GM19025 (cell line): ENCODE measurements at regions not wholly inside any gene's neighbourhood (a gene's known extent, or its start where the extent isn't known, plus 50 kb on each side); places are given as distances from the start of the nearest gene placed in this dataset.
"Not testable (repeated sequence)": the region's sequence is repeated elsewhere in the genome, so short reads cannot be mapped to it uniquely, and the experiment has no call there.

Experiments
- ATAC-seq: cut with Tn5 transposase; IDR thresholded peaks from one replicate; pipeline ENCODE4 v1.9.1; 2021; ENCODE audit warnings: mild to moderate bottlenecking, low read depth, moderate library complexity; ENCODE audit not compliant: unreplicated experiment

DNA sequence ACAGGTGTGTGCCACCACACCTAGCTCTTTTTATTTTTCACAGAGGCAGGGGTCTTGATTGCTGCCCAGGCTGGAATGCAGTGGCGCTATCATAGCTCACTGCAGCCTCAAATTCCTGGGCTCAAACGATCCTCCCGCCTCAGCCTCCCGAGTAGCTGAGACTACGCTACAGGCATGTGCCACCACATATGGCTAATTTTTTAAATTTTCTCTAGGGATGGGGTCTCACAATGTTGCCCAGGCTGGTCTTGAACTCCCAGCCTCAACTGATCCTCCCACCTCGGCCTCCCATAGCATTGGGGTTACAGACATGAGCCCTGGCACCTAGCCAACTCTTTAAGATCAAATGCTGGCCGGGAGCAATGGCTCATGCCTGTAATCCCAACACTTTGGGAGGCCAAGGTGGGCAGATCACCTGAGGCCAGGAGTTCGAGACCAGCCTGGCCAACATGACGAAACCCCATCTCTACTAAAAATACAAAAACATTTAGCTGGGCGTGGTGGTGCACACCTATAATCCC is 50.6 kb upstream of the MYL10 start:
- not testable (repeated sequence) for ATAC-seq

DNA sequence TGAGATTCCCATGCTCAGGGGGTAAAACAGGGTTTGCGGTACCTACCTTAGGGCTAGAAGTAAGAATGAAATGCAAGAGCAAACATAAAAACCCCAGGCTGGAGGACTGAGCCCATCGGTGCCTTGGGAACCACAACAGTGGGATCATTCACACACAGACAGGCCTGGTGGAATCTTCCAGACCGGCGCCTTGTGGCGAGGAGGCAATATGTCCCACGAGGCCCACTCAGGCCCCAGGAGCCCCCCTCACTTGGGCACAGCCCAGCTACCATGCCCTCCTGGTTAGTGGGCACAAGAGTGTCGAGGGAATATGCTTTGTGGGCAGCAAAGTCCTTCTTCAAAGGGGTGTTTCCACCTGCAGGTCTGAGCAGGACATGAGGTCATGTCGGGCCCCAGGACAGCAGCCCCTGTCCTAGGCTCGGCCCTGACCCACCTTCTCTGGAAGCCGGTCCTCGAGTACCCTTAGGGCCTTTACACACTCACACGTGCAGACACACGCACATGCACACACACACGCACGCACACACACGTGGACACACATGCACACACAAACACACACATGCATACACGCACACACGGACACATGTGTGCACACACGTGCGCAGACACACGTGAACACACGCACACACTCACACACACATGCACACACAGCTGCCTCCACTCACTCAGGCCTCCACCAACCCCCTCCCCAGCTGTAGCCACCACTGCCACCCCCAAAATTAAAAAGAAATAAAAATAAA is 51.5 kb upstream of the MYL10 start:
- ATAC-seq = no peak

DNA sequence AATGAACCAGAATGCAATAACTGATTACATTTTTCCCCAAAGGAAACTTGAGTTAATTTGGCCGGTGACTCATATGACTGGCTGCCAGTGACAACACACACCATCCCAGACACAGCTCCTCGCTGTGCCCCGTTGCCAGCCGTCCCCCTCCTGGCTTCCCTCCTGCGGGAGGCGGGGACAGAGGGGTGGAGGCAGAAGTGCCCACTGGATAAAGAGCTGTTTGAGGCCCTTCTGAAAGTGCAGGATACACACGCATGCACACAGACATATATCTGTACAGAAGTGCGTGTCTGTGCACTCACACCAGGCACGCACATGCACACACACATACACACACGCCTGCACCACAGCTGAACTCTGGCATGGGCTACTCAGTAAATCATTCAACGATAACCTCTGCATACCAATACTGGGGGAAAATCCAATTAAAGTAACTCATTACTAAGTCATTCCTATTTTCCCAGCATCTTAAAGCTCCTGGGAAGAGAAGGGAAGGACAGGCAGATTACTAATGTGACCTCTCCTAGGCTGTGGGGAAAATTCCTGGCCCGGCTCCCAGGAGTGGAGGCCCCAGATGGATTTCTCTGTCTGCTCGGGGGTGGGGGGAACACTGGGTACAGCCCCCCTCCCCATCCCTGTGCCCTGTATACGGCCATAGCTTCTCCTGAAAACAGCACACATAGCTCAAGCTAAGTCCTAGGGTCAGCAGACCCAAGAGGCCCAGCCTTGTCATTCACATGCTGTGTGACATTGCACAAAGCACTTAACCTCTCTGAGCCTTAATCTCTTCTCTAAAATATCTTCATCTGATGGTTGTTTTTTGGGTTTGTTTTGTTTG is 52.3 kb upstream of the MYL10 start:
- ATAC-seq = no peak

DNA sequence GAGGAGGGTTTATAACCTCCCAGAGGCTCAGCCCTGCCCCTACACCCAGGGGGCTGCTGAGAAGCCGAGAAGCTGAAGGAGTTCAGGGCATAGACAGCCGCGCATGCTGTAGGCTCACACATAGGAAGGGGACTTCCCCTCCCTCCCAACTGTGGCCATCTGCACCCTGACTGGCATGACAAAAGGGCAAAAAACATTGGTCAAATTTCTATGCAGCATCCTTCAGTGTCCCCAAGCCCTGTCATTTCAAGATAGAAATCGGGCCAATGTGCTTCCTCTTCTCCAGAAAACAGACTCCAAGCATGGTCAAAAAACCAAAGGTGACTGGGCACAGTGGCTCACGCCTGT is 55.9 kb upstream of the MYL10 start:
- no peak for ATAC-seq

DNA sequence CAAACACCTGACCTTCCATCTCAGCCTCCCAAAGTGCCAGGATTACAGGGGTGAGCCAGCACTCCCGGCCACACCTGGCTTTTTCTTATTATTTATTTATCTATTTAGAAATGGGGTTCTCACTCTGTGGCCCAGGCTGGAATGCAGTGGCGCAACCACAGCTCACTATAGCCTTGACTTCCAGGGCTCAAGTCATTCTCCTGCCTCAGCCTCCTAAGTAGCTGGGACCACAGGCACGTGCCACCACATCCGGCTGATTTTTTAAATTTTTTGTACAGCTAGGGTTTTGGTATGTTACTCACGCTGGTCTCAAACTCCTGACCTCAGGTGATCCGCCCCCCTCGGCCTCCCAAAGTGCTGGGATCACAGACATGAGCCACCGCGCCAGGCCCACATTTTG is 56.9 kb upstream of the MYL10 start:
- ATAC-seq = no peak

DNA sequence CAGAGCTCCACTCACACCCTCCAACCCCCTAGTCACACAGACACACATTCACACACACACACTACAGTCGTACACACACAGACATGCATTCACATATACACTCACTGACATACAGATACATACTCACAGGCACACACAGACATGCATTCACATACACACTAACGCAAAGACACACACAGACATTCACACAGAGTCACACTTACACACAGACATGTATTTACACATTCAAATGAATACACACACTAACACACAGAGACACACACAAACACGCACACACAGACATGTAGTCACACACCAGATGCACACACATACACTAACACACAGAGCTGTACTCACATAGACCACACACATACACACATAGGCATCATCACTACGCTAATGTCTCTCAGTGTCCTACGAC is 58.0 kb upstream of the MYL10 start:
- no peak for ATAC-seq

DNA sequence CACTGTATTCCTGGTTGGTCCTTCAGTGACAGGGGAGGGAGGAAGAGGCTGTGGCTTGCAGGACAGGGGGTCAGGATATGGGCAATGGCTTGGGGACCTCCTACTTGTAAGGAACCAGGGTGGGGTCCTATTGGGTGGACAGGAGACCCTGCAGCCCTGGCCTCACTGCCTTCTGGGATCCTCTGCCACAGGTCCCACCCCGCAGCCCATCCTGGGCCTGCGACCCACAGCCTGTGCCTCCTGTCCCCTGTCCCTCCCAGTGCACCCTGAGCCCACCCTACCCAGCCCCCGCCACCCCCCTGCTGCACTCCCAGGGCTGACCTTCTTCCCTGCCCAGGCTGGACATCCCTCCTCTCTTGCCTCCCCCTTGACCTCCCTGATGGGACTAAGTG is 58.7 kb upstream of the MYL10 start:
- no peak for ATAC-seq

DNA sequence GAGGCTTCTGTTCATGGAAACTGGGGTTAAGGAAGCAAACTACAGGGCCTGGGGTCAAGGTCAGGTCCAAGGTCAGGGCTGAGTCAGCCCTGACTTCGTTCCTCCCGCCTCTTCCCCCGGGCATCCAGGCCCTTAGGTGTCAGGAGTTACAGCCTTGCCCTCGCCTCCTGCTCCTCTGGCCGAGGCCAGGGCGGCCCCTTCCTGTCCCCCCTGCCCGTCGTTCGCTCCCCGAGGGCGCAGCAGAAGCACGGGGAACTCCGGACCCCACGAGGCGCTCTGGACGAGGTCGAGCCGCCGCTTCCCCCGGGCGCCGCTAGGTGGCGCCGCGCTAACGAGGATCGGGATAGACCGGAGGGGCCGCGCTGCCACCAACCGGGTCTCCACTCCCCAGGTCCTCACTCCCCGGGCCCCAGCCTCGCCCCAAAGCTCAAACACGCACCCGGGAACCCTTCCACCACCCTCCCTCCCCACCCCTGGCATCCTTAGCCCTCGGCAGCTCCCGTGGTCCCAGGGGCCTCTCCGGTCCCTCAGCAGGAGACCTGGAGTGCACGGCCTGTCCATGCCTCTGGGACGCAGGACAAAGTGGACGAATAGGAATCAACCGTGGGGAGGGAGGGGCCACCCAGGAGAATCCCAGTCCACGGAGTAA is 59.2 kb upstream of the MYL10 start:
- ATAC-seq = no peak

DNA sequence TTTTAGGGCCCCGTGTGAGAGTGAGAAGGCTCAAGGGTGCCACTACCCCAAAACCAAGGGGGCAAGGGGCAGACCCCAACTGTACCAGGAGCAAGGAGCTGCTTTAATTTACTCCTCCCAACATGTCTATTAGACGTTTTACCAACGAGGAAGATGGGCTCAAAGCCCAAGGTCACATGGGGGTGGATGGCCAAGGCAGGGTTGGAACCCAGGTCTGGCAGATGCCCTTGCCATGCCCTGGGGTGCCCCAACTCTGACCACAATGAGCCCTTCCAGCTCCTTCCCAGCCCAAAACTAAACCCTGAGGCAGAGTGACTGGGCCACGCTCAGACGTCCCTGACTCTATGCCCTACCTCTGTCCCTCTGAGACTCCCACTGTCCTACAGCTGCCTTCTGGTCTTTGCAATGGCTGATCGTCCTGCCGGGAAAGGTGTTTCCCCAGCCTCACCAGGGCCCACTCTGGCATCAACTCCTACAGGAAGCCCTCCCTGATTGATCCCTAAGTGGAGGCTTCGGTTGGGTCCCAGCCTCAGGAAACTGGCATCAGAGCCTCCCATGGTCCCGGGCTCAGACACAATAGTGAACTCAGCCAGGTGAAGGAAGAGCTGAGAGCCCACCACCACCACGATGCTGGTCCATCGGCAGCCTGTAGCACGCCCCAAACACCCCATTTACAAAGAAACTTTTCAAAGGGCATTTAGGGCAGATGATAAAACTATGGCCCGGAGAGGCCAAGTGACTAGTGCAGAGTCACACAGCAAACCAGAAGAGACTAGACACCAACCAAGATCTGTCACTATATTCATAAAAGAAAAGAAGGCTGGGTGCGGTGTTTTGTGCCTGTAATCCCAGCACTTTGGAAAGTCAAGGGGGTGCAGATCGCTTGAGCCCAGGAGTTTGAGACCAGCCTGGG is 60.2 kb upstream of the MYL10 start:
- ATAC-seq = no peak

DNA sequence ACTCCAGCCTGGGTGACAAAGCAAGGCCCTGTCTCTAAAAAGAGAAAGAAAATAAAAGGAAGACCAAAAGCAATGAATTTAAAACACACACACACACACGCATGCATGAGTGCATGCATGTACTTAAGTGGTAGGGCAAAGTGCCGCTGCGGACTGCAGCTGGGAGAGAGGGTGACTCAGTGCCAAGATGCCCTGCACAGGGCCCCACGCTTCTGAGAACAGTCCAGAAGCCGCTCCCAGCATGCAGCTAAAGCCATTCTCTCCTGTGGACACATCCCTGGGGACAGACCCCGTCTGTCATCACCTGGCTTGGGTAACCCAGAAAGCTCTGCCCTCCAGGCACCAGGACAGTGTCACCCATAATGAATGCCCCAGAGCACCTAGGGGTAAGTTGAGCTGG is 61.0 kb upstream of the MYL10 start:
- ATAC-seq = no peak

DNA sequence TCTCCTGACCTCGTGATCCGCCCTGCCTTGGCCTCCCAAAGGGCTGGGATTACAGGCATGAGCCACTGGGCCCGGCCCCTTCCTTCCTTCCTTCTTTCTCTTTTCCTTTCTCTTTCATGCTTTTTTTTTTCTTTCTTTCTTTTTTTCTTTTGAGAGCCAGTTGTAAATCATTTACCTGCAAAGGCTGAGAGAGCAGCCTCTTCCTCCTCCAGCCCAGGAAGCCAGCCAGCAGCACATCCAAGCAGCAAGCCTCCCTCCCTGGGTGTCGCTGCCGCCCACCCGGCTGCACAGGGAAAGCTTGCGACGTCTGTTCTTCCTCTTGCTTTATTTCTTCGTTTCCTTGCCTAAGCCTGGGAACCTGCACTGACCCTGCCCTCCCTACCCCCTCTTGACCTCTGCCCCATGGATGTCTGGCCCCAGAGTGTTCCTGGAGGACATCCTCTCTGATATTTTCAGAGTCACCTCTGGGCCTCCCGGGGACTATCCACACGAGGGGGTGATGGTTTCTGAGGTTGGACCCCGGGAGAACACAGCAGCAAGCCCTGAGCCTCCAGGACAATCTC is 62.8 kb upstream of the MYL10 start:
- no peak for ATAC-seq

DNA sequence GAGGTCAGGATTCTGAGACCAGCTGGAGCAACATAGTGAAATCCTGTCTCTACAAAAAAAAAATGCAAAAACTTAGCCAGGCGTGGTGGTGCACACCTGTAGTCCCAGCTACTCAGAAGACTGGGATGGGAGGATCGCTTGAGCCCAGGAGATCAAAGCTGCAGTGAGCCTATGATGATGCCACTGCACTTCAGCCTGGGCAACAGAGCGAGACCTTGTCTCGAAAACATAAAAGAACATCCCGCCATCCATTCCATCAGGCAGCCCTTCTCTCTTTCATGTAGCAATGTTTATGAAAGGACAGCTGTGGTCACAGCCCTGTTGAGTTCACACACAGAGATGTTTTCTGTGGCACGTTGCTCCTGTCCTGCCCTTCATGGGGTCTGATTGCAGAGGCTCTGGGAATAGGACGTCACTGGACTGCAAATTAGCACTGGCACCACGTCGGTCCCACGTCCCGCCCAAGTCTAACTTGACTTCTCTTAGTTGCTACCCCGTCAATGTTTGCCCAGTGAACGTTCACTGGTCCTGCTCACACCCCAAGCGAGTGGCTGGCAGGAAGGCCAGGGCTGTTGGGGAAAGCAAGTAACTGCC is 64.5 kb upstream of the MYL10 start:
- ATAC-seq = no peak

DNA sequence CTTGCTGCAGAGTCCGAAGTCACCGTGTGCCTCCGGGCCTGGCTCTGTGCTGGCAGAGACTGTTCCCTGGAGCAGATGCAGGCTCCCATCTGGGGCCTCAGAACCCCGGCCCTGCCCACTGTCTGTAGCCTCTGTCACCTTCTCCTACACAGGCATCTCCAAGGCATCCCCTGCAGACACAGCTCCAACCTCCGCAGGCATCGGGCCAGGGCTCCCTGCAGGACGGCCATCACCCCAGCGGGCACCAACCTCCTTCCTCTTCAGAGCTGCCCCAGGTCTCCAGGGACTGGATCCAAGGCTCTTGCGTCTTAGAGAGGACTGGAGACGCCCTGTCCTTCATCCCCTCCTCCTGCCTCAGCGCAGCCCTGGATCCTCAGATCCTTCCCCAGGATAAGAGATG is 69.9 kb upstream of the MYL10 start:
- no peak for ATAC-seq

DNA sequence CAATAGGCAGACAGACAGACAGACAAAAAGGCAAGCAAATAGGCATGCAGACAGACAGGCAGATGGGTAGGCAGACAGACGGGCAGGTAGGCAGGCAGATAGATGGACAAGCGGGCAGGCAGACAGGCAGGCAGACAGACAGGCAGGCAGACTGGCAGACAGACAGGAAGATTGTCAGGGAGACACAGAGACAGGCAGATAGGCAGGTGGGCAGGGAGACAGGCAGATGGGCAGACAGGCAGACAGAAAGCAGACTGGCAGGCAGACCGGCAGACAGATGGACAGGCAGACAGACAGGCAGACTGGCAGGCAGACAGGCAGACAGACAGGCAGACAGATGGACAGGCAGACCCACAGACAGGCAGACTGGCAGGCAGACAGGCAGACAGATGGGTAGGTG is 70.3 kb upstream of the MYL10 start:
- no peak for ATAC-seq

DNA sequence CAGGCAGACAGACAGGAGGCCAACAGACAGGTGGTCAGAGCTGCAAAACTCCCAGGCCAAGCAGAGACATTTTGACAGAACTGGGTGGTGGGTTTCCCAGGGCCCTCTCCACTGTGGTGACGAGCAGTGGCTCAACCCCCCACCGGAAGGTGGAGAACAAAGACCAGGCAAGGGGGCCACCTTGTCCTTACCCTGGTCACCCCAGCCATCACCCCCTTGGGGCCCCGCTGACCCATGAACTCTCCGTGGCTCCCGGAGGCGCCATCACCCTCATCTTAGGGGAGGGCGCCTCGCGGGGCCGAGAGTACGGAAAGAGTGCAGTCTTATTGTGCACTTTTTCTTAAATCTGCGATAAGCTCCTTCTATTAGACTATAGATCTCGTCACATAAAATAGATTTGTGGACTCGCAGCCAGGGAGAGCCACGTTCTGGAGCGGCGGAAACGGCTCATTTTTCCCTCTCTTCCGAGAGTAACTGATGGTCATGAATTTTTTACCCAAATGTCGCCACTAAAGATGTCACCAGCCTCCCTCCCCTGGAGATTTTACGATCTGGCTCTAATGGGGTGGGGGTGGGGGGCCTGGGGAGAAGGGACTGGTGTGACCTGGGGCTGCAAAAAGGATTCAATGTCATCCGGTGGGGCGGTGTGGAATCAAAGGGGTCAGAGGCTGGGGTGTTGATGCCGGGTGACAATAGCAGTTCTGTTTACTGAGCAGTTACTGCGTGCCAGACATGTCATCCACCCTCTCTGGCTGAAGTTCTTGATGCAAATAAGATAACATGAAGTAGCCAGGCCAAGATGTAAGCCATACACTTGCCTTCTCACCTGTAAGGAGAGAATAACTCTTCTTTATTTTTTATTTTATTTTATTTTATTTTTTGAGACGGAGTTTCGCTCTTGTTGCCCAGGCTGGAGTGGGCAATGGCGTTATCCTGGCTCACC is 71.1 kb upstream of the MYL10 start:
- ATAC-seq = no peak

DNA sequence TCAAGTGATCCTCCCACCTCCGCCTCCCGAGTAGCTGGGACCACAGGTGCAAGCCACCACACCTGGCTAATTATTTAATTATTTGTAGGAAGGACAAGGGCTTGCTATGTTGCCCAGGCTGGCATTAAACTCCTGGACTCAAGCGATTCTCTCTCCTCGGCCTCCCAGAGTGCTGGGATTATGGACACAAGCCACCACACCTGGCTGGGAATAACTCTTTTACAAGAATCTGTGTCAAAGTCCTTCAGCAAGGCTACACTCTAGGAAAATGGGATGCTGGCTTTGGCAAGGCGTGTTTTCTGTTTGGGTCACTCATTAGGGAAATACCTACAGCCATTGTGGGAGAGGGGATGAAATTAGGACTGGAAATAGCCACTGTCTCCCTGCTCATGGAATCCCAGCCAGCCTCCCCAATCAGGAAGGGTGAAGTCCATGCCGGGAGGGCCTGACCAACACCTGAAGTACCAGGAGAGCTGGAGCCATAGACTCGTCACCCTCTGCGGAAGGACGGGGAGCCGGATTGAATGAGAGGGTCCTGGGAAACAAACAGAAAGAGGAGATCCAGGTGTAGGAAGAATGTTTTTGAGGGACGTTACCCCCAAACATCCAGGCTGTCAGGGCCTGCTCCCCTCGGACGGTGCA is 72.2 kb upstream of the MYL10 start:
- no peak for ATAC-seq

DNA sequence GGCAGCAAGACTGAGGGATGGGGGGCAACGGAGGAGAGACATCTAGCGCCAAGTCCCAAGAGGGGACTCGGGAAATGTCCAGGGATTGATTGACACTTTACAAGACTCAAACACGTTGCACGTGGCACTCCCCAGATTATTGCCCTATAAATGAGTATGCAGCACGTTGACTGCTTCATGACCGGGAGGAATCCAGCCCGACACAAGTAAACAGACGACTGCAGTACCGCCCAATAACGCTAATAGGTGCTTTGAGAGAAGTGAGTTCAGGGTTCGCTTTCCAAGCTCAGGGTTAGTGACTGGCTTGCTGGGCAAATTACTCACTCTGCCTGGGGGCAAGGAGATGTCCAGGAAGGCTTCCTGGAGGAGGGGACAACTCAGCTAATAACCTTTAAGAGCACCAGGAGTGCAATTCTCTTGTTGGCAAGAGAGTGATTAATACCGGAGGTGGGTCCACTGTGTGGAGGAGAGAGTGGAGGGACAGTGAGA is 73.3 kb upstream of the MYL10 start:
- no peak for ATAC-seq

DNA sequence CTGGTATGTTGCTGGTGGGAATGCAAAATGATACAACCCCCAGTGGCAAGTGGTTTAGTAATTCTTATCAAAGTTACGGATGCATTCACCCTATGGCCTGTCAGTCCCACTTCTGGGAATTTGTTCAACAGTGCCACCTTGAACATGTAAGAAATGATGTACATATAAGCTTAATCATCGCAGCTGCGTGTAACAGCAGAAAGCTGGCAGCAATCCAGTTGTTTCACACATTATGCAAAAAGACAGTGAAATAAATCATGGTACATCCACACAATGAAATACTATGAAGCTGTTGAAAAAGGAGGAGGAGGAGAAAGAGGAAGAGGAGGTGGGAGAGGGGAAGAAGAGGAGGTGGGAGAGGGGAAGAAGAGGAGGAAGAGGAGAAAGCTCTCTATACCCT is 76.2 kb upstream of the MYL10 start:
- ATAC-seq = no peak
